Progenitor cell of endocrine pancreas (in vitro differentiated cells): ENCODE measurements at regions not wholly inside any gene's neighbourhood (a gene's known extent, or its start where the extent isn't known, plus 50 kb on each side); places are given as distances from the start of the nearest gene placed in this dataset.

Source experiments
- DNase-seq: peaks from one replicate; pipeline ENCODE4 v3.0.0; 2021; ENCODE audit warnings: low spot score; ENCODE audit not compliant: unreplicated experiment
- H3K27ac Mint-ChIP-seq: 2 replicates; pipeline ENCODE4 v1.8.0; 2021; ENCODE audit warnings: mild to moderate bottlenecking, moderate library complexity, mixed read lengths
- H3K27me3 Mint-ChIP-seq: 2 replicates; pipeline ENCODE4 v1.8.0; 2021; ENCODE audit warnings: mixed read lengths
- H3K36me3 Mint-ChIP-seq: 2 replicates; pipeline ENCODE4 v1.8.0; 2022; ENCODE audit warnings: mixed read lengths; ENCODE audit not compliant: insufficient read depth
- H3K4me1 Mint-ChIP-seq: 2 replicates; pipeline ENCODE4 v1.8.0; 2021; ENCODE audit warnings: low read depth, mixed read lengths
- H3K4me3 Mint-ChIP-seq: 2 replicates; pipeline ENCODE4 v1.8.0; 2021; ENCODE audit warnings: low read depth, mild to moderate bottlenecking, moderate library complexity, mixed read lengths
- H3K9me3 Mint-ChIP-seq: 2 replicates; pipeline ENCODE4 v1.8.0; 2021; ENCODE audit warnings: low read depth, mixed read lengths
- TF ChIP-seq, protein P1 (sequence below): fragments of 200-600 bp; sonication (generic); IDR thresholded peaks from one replicate; pipeline ENCODE4 v1.5.0; 2021; ENCODE audit warnings: antibody characterized with exemption, mild to moderate bottlenecking; ENCODE audit not compliant: unreplicated experiment

DNA sequence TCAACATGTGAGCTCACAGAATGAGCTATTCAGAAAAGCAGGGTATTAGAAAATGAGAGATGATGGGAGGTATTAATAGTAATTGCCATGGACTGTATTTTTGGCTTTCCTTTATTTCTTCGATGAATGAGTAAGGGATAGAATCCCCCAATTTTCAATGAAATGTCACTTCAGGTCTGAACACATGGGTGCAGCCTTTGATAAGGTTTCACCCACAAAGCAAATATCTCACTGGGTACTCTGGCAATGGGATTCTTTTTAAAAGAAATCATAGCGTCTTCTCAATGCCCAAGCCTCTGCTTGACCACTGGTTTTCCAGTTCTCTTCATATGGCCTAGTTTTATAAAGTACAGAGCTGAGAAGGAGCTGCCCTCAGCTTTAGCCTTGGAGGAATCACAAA is 610.5 kb upstream of the FANCL start:
- H3K4me1 Mint-ChIP-seq = peaks cover 2% of the 10 kb centered on the region
- H3K36me3 Mint-ChIP-seq = no peaks in the 10 kb centered on the region

DNA sequence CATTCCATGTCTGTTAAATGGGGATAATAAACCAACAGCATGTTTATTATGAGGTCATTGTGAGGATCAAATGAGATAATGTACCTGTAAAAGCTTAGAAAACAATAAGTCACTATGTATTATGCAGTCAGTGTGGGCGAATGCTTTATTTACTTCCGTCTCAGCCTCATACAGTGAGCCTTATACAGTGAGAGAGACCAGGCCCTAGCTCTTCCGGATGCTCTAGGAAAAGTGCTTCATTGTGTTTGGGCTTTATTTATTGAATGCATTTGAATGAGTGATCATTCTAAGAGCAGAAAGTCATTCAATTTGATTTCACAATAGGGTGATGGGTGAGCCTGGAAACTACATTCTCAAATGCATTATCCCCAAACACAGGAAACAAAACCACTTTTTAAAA is 603.9 kb upstream of the FANCL start:
- H3K9me3 Mint-ChIP-seq = no peaks in the 10 kb centered on the region
- H3K36me3 Mint-ChIP-seq = no peaks in the 10 kb centered on the region
- no peaks in the 10 kb centered on the region for H3K27me3 Mint-ChIP-seq
- no peak overlapping the region for H3K27ac Mint-ChIP-seq
- no peak overlapping the region for H3K4me3 Mint-ChIP-seq
- TF ChIP-seq, protein P1, sequence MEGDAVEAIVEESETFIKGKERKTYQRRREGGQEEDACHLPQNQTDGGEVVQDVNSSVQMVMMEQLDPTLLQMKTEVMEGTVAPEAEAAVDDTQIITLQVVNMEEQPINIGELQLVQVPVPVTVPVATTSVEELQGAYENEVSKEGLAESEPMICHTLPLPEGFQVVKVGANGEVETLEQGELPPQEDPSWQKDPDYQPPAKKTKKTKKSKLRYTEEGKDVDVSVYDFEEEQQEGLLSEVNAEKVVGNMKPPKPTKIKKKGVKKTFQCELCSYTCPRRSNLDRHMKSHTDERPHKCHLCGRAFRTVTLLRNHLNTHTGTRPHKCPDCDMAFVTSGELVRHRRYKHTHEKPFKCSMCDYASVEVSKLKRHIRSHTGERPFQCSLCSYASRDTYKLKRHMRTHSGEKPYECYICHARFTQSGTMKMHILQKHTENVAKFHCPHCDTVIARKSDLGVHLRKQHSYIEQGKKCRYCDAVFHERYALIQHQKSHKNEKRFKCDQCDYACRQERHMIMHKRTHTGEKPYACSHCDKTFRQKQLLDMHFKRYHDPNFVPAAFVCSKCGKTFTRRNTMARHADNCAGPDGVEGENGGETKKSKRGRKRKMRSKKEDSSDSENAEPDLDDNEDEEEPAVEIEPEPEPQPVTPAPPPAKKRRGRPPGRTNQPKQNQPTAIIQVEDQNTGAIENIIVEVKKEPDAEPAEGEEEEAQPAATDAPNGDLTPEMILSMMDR = no peak
- peaks cover 10% of the 10 kb centered on the region for H3K4me1 Mint-ChIP-seq
- no peak for DNase-seq

More for the DNA sequence above, 610.5 kb upstream of the FANCL start:
- DNase-seq = no peak
- Mint-ChIP-seq H3K27me3 (no peaks in the 10 kb centered on the region), H3K4me3 (no peak overlapping the region), H3K9me3 (no peaks in the 10 kb centered on the region), H3K27ac (no peak overlapping the region)
- TF ChIP-seq, protein P1 = no peak

DNA sequence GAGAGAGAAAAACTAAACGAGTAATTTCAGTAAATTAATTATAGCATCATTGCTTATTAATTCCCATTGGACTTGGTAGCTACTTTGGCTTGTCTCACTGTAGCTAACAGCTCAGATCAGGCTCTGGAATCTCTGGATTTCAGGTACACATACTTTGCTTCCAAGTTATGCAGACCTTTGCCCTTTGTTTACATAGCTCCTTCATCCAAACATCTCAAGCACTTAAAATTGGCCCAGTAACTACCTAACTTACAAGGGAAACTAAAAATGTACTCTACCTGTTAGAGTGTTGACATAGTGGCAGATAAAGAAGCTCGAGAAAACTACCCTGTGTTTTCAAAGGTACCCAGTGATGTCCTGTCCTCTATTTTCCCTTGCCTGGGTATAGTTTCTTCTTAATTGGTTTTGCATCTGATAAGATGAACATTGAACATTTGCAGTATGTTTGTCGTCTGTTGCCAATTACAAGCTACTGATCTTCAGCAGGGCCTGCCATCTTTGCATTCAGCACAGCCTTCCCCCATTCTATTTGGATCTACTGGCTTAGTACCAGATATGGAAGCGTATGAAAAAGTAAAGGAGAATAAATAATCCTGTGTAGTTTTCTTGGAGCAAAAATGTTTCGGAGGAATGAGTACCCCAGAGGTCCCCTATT is 601.5 kb upstream of the FANCL start:
- no peak overlapping the region for H3K27ac Mint-ChIP-seq
- DNase-seq = no peak
- no peaks in the 10 kb centered on the region for H3K36me3 Mint-ChIP-seq
- peaks cover 10% of the 10 kb centered on the region for H3K4me1 Mint-ChIP-seq
- no peak overlapping the region for H3K4me3 Mint-ChIP-seq
- TF ChIP-seq, protein P1 = no peak
- H3K27me3 Mint-ChIP-seq = no peaks in the 10 kb centered on the region
- H3K9me3 Mint-ChIP-seq = no peaks in the 10 kb centered on the region

DNA sequence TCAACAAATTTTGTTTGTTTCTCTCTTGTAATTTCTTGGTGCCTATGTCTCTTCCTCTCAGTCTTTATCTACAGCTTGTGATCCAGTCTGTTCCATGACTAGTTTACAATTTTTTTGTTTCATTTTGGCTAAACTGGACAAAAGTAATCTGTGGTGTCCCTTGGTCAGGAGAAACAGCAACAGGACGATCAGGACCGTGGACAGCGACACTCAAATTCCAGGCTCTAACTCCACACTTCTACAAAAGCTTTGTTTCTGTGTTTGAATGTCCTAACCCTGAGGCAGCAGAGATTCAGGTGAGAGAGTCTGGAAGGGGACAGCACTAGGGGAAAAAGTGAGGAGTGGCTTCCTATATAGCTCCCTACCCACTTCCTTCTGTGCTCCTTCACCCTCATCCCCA is 593.3 kb upstream of the FANCL start:
- no peak overlapping the region for H3K4me3 Mint-ChIP-seq
- H3K36me3 Mint-ChIP-seq = no peaks in the 10 kb centered on the region

DNA sequence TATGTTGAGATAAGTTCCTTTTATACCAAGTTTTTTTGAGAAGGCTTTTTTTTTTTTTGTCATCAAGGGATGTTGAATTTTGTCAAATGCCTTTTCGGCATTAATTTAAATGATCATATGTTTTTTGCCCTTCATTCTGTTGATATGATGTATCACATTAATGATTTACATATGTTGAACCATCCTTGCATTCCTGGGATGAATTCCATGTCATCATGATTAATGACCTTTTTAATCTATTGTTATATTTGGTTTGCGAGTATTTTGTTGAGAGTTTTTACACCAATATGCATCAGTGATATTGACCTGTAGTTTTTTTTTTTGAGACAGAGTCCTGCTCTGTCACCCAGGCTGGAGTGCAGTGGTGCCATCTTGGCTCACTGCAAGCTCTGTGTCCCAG is 585.7 kb upstream of the FANCL start:
- no peak overlapping the region for H3K4me3 Mint-ChIP-seq
- H3K27me3 Mint-ChIP-seq = no peaks in the 10 kb centered on the region
- no peak for DNase-seq
- peaks cover 31% of the 10 kb centered on the region for H3K9me3 Mint-ChIP-seq
- no peaks in the 10 kb centered on the region for H3K36me3 Mint-ChIP-seq
- TF ChIP-seq, protein P1 = no peak
- no peak overlapping the region for H3K27ac Mint-ChIP-seq
- no peaks in the 10 kb centered on the region for H3K4me1 Mint-ChIP-seq

More for the DNA sequence above, 593.3 kb upstream of the FANCL start:
- TF ChIP-seq, protein P1 = no peak
- Mint-ChIP-seq H3K27me3 (no peaks in the 10 kb centered on the region), H3K4me1 (no peaks in the 10 kb centered on the region), H3K9me3 (no peaks in the 10 kb centered on the region), H3K27ac (no peak overlapping the region)
- peak; percentile 65 for DNase-seq
